ENCODE measurements at regions not wholly inside any gene's neighbourhood (a gene's known extent, or its start where the extent isn't known, plus 50 kb on each side); places are given as distances from the start of the nearest gene placed in this dataset.

DNA sequence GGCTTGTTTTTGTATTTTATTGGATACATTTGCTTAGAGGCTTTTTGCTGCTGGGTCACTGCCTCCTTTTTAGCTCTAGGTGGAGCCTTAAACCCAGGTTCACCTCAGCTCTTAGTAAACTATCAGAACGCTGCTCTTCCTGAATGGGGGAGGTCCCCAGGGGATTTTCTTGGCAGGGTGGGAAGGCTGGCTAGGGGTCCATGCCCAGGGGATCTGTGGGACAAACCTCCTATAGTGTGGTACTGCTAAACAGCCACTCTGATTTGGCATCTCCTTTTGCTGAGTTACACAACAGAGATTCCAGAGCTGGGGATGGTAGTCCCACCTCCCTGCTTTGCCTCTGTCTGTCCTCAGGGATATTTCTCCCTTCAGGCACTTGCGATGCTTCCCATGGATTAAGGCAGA lies 204.9 kb downstream of the ZIC5 start:
- TF ChIP-seq, protein P1, sequence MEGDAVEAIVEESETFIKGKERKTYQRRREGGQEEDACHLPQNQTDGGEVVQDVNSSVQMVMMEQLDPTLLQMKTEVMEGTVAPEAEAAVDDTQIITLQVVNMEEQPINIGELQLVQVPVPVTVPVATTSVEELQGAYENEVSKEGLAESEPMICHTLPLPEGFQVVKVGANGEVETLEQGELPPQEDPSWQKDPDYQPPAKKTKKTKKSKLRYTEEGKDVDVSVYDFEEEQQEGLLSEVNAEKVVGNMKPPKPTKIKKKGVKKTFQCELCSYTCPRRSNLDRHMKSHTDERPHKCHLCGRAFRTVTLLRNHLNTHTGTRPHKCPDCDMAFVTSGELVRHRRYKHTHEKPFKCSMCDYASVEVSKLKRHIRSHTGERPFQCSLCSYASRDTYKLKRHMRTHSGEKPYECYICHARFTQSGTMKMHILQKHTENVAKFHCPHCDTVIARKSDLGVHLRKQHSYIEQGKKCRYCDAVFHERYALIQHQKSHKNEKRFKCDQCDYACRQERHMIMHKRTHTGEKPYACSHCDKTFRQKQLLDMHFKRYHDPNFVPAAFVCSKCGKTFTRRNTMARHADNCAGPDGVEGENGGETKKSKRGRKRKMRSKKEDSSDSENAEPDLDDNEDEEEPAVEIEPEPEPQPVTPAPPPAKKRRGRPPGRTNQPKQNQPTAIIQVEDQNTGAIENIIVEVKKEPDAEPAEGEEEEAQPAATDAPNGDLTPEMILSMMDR (IDR thresholded peaks at IDR 0.05): peak; percentile 69

DNA sequence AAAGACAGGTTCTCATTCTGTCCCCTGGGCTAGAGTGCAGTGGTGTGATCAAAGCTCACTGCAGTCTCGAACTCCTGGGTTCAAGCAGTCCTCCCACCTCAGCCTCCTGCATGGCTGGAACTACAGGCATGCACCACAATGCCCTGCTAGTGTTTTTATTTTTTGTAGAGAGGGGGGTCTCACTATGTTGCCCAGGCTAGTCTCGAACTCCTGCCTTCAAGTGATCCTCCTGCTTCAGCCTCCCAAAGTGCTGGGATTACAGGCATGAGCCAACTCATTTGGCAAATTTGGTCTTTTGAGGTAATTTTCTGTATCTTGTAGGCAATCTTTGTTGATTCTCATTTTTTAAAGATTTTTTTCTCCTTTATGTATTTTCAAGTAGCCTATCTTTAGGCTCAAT lies 205.7 kb downstream of the ZIC5 start:
- TF ChIP-seq, protein P1 (IDR thresholded peaks at IDR 0.05): no peak

DNA sequence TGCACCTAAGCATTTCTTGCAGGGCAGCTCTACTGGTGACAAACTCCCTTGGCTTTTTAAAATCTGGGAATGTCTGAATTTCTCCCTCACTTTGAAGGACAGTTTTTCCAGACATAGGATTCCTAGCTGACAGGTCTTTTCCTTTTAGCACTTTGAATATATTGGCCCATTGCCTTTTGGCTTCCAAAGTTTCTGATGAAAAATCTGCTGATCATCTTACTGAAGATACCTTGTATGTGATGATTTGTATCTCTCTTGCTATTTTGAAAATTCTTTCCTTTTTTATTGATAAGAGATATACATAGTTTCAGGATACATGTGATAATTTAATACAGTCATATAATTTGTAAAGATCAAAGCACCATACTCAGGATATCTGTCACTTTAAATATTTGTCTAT lies 211.1 kb downstream of the ZIC5 start:
- TF ChIP-seq, protein P1 (IDR thresholded peaks at IDR 0.05): no peak

DNA sequence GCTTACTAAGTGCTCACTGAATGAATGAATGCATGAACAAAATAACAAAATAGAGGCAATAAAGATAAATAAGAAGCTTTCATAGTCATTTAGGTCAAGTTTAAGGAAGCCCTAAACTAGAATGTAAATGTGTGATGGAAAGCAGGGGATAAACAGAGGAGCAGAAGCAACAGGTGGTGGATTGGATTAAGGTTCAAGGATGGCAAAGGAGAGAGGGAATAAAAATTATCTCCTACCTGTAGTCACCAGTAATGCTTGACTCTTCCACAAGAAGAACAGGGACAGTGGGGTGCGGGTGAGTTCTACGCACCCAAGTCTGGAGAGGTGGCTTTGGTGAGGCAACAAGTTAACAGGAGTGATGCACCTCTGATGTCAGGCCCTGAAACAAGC lies 212.4 kb downstream of the ZIC5 start:
- TF ChIP-seq, protein P1 (IDR thresholded peaks at IDR 0.05): no peak

DNA sequence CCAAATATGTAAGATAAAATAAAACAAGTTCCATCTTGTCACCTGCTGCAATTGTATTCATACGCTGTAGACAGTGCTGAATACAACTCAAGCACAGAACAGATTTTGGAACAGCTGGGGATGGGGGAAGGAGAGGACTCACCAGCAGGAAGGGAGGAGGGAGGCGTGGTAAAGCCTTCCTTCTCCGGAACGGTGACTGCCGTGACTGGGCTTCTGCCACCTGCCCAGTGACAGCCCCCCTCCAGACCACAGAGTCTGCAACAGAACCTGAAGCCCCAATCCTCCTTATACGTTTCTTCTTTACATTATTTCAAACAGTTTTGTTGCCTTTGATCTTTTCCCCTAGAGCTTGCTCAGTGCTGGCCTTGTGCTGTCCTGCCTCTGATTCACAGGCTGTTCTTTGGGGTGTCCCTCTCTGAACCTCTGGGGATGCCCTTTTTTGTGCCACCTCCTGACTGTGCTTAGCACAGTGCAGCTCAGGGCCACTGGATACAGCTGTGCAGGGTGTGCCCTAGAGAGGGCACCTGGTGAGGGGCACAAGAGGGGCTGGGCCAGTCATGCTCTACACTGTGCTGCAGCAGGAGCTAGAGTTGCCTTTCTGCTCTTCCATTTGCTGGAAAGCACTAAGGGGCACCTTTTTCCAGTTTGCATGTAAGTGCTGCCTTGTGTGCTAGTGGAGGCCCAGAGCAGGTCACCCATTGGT lies 213.0 kb downstream of the ZIC5 start:
- TF ChIP-seq, protein P1 (IDR thresholded peaks at IDR 0.05): no peak

DNA sequence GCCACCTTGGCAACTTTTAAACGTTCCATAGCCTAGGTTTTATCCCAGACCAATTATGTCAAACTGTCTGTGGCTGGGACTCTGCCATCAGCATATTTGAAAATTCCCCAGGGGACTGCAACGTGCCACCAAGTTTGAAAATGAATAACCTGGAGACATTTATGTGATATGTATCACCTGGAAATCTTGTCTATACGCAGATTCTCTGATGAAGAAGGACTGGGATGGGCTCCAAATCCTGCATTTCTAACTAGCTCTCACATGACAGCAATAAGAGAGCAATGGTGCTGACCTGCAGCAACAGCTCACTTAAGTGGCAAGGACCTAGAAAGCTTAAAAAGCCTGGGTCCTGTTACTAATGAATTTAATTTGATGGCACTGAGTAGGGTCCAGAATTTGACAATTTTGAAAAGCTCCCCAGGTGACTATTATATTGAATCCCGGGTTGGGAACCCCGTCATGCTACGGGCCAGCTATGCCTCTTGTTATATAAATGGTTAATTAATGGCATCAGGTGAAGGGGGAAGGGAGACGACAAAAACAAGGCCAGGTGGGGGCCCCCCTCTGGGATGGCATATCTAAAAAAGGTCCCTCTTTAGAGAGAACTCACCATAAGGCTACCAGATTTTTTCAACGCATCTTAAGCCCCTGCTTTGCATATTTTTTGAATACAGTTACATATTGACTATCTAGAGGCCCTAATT lies 213.7 kb downstream of the ZIC5 start:
- TF ChIP-seq, protein P1 (IDR thresholded peaks at IDR 0.05): no peak

DNA sequence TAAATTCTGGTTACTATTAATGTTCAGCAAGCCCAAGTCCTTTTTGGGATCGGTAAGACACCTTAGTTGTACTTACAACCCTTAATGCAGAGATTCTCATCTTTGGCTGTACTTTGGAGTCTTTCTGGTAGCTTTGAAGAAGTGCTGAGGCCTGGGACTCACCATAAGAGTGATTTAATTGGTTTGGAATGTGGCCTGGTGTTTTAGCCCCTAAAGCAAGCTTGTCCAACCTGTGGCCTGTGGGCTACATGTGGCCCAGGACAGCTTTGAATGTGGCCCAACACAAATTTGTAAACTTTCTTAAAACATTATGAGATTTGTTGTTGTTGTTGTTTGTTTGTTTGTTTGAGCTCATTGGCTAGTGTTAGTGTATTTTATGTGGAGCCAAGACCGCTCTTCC lies 215.3 kb downstream of the ZIC5 start:
- TF ChIP-seq, protein P1 (IDR thresholded peaks at IDR 0.05): no peak
